Caco-2 (cell line): ENCODE measurements at regions not wholly inside any gene's neighbourhood (a gene's known extent, or its start where the extent isn't known, plus 50 kb on each side); places are given as distances from the start of the nearest gene placed in this dataset.

Experiments used
- BruUV-seq: library from RNA; stranded (reverse); fragments of 400-500 nt; replicated peaks from 2 replicates; lab custom pipeline; 2021; lab: Mats Ljungman, UMichigan
- CTCF ChIA-PET: fragments of 300-600 bp; sonication (Branson Sonifier 250); formaldehyde crosslinking; loops from one replicate; lab custom pipeline; 2022; ENCODE audit warnings: antibody characterized with exemption; lab: Charles Lee
- POLR2A ChIA-PET: fragments of 300-600 bp; sonication (Branson Sonifier 250); formaldehyde crosslinking; loops from one replicate; lab custom pipeline; 2022; ENCODE audit warnings: antibody characterized with exemption; lab: Charles Lee
- DNase-seq, 2 experiments: peaks; one replicate each; pipeline versions ENCODE4 v3.0.0 to v3.0.0-alpha.2; 2020 to 2022
- H3K27me3 ChIP-seq: replicated peaks from 2 replicates; pipeline ENCODE4 v1.6.0; 2011; ENCODE audit warnings: low read length; ENCODE audit not compliant: control insufficient read depth, insufficient read depth
- H3K36me3 ChIP-seq: 2 replicates; pipeline ENCODE4 v1.5.1; 2011; ENCODE audit warnings: low read length; ENCODE audit not compliant: control insufficient read depth, insufficient read depth
- H3K4me1 ChIP-seq: fragments of 250-450 bp; sonication (Bioruptor Pico); 2 replicates; pipeline ENCODE4 v1.5.1; 2020; ENCODE audit warnings: mild to moderate bottlenecking
- H3K4me3 ChIP-seq: 2 replicates; pipeline ENCODE4 v1.5.1; 2011; ENCODE audit warnings: low read depth, mild to moderate bottlenecking, control low read depth, low read length
- H3K9me3 ChIP-seq: fragments of 250-450 bp; sonication (Bioruptor Pico); 2 replicates; pipeline ENCODE4 v1.5.1; 2020; ENCODE audit warnings: mild to moderate bottlenecking, moderate library complexity
- H3K27ac Mint-ChIP-seq: one replicate; pipeline ENCODE4 v1.8.0; 2022; ENCODE audit warnings: mixed read lengths; ENCODE audit not compliant: unreplicated experiment
- H3K27me3 Mint-ChIP-seq: one replicate; pipeline ENCODE4 v1.8.0; 2022; ENCODE audit warnings: mixed read lengths; ENCODE audit not compliant: insufficient read depth, unreplicated experiment
- H3K36me3 Mint-ChIP-seq: one replicate; pipeline ENCODE4 v1.8.0; 2022; ENCODE audit warnings: mild to moderate bottlenecking, mixed read lengths; ENCODE audit not compliant: insufficient read depth, unreplicated experiment
- H3K4me1 Mint-ChIP-seq: one replicate; pipeline ENCODE4 v1.8.0; 2022; ENCODE audit warnings: low read depth, mixed read lengths; ENCODE audit not compliant: unreplicated experiment
- H3K4me3 Mint-ChIP-seq: one replicate; pipeline ENCODE4 v1.8.0; 2022; ENCODE audit warnings: mild to moderate bottlenecking, moderate library complexity, mixed read lengths; ENCODE audit not compliant: unreplicated experiment
- H3K9me3 Mint-ChIP-seq: one replicate; pipeline ENCODE4 v1.8.0; 2022; ENCODE audit warnings: mixed read lengths; ENCODE audit not compliant: unreplicated experiment
- intact Hi-C: fragments of 100-400 bp; cut with micrococcal nuclease; formaldehyde crosslinking; loops from one replicate; pipeline ENCODE4 v1.10.0; 2022; ENCODE audit not compliant: unreplicated experiment
- TF ChIP-seq, protein P1 (sequence below), 2 experiments: fragments of 200-600 bp in 1 of 2; IDR thresholded peaks; 1 replicate in 1 of 2; 2 replicates in 1 of 2; pipeline versions ENCODE4 v1.5.1 to v1.8.0; 2011 to 2022; ENCODE audit warnings: antibody characterized with exemption in 1 of 2, control low read depth in 1 of 2, inconsistent platforms in 1 of 2, low read depth in 1 of 2, low read length in 1 of 2, mild to moderate bottlenecking in 1 of 2, moderate library complexity in 1 of 2; ENCODE audit not compliant: insufficient read depth in 1 of 2, severe bottlenecking in 1 of 2, unreplicated experiment in 1 of 2

DNA sequence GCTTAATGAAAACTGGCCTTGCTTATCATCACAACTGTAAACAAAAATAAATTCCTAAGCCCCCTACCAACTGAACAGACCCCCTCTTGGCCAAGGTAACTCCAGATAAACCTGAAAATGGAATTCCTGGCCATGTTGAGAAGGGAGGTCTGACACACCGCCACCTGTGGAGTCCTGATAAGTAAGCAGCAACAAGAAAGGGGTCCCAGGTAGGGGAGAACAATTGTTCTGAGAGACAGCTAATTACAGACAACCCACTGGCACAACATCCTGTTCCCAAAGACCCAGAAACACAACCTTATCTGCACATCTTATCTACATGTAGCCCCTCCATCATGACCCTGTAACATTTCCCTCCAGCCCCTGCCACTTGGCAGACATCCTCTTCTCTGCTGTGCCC, 91.2 kb upstream of the TNR start:
- BruUV-seq: no TSS peak
- H3K4me3 Mint-ChIP-seq: no peak overlapping the region
- H3K36me3 Mint-ChIP-seq: no peaks in the 10 kb centered on the region
- H3K27me3 Mint-ChIP-seq: no peaks in the 10 kb centered on the region
- peaks cover 31% of the 10 kb centered on the region for H3K4me1 Mint-ChIP-seq
- CTCF ChIA-PET: no interaction called here
- no peak overlapping the region for H3K27ac Mint-ChIP-seq
- Histone ChIP-seq H3K27me3 (no peaks in the 10 kb centered on the region), H3K36me3 (no peaks in the 10 kb centered on the region), H3K4me1 (peaks cover 34% of the 10 kb centered on the region), H3K9me3 (no peaks in the 10 kb centered on the region), H3K4me3 (no peak overlapping the region)
- no peak for DNase-seq
- intact Hi-C loops: no loop called here
- H3K9me3 Mint-ChIP-seq: no peaks in the 10 kb centered on the region
- POLR2A ChIA-PET: no interaction called here
- TF ChIP-seq, protein P1, sequence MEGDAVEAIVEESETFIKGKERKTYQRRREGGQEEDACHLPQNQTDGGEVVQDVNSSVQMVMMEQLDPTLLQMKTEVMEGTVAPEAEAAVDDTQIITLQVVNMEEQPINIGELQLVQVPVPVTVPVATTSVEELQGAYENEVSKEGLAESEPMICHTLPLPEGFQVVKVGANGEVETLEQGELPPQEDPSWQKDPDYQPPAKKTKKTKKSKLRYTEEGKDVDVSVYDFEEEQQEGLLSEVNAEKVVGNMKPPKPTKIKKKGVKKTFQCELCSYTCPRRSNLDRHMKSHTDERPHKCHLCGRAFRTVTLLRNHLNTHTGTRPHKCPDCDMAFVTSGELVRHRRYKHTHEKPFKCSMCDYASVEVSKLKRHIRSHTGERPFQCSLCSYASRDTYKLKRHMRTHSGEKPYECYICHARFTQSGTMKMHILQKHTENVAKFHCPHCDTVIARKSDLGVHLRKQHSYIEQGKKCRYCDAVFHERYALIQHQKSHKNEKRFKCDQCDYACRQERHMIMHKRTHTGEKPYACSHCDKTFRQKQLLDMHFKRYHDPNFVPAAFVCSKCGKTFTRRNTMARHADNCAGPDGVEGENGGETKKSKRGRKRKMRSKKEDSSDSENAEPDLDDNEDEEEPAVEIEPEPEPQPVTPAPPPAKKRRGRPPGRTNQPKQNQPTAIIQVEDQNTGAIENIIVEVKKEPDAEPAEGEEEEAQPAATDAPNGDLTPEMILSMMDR (IDR thresholded peaks at IDR 0.05; ENCODE audit: insufficient read depth in 1 of 2, low read depth in 1 of 2, low read length in 1 of 2, severe bottlenecking in 1 of 2, unreplicated experiment in 1 of 2): no peak

DNA sequence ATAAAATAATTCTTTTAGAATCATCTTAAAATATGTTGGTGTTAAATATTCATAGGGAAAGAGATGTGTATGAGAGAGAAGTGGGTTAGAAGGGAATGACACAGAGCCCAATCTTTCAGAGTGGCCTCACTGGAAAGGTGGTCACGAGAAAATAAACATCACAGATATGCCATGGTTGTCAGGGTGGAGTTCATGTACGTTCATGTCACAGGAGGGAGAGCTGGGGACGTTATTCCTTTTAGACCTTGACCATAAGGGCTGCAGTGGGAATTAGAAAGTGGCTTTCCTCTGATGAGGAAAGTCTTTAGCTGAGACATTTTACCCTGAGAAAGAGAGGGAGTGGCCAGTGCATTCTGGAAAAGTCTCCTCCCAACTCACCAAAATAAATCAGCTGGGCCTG, 90.6 kb upstream of the TNR start:
- Histone ChIP-seq H3K9me3 (no peaks in the 10 kb centered on the region), H3K4me1 (peaks cover 34% of the 10 kb centered on the region), H3K36me3 (no peaks in the 10 kb centered on the region), H3K4me3 (no peak overlapping the region), H3K27me3 (no peaks in the 10 kb centered on the region)
- no peaks in the 10 kb centered on the region for H3K9me3 Mint-ChIP-seq
- DNase-seq: no peak
- H3K27me3 Mint-ChIP-seq: no peaks in the 10 kb centered on the region
- no TSS peak for BruUV-seq
- H3K4me3 Mint-ChIP-seq: no peak overlapping the region
- intact Hi-C loops: no loop called here
- H3K4me1 Mint-ChIP-seq: peaks cover 29% of the 10 kb centered on the region
- no peaks in the 10 kb centered on the region for H3K36me3 Mint-ChIP-seq
- CTCF ChIA-PET: no interaction called here
- peak overlapping the region; percentile 74 for H3K27ac Mint-ChIP-seq
- POLR2A ChIA-PET: no interaction called here
- TF ChIP-seq, protein P1 (IDR thresholded peaks at IDR 0.05; ENCODE audit: insufficient read depth in 1 of 2, low read depth in 1 of 2, low read length in 1 of 2, severe bottlenecking in 1 of 2, unreplicated experiment in 1 of 2): no peak

DNA sequence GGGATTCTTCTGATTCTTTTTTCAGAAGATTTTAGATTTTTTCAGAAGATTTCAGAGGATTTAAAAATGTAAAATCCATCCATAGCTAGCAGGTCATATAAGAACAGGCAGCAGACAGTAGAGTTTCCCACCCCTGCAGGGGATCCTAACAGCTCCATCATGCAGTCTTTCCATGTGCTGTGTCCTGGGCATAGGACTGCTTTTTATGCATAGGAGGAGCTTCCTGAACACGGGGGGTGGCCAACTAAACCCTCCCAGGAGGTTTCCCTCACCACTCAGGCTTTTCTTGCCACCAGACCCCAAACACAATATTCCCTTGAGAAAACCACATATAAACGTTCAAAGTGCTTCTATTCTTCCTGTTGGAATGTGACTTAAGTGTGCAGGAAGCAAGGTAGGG, 90.1 kb upstream of the TNR start:
- Histone ChIP-seq H3K36me3 (no peaks in the 10 kb centered on the region), H3K4me1 (peaks cover 34% of the 10 kb centered on the region), H3K27me3 (no peaks in the 10 kb centered on the region), H3K9me3 (peaks cover 2% of the 10 kb centered on the region; the same call in 1 of the 2 replicates), H3K4me3 (no peak overlapping the region)
- Mint-ChIP-seq H3K4me3 (no peak overlapping the region), H3K4me1 (peaks cover 29% of the 10 kb centered on the region), H3K27ac (peak overlapping the region; percentile 74), H3K27me3 (no peaks in the 10 kb centered on the region), H3K9me3 (no peaks in the 10 kb centered on the region), H3K36me3 (no peaks in the 10 kb centered on the region)
- TF ChIP-seq, protein P1 (IDR thresholded peaks at IDR 0.05; ENCODE audit: insufficient read depth in 1 of 2, low read depth in 1 of 2, low read length in 1 of 2, severe bottlenecking in 1 of 2, unreplicated experiment in 1 of 2): no peak
- POLR2A ChIA-PET: no interaction called here
- intact Hi-C loops: no loop called here
- no peak for DNase-seq
- CTCF ChIA-PET: no interaction called here
- BruUV-seq: no TSS peak
